Breast epithelium (tissue), 4 donors: ENCODE measurements at regions not wholly inside any gene's neighbourhood (a gene's known extent, or its start where the extent isn't known, plus 50 kb on each side); places are given as distances from the start of the nearest gene placed in this dataset.

Experiments
- DNase-seq, 2 donors: peaks; one replicate each; pipeline ENCODE4 v3.0.0-alpha.2; 2019; ENCODE audit warnings: low spot score in 2 of 2
- H3K27ac ChIP-seq, 2 donors: fragments of 200-600 bp; sonication (generic) in 1 of 2; one replicate each; pipeline ENCODE4 v1.5.1; 2016 to 2019; ENCODE audit warnings: mild to moderate bottlenecking in 1 of 2
- H3K27me3 ChIP-seq, 2 donors: fragments of 200-600 bp; sonication (generic) in 1 of 2; one replicate each; pipeline versions ENCODE4 v1.5.1 to v1.6.0; 2017 to 2019; ENCODE audit warnings: control low read depth in 1 of 2, mild to moderate bottlenecking in 1 of 2
- H3K36me3 ChIP-seq: fragments of 200-600 bp; one replicate; pipeline ENCODE4 v1.5.1; 2019
- H3K4me1 ChIP-seq, 2 donors: fragments of 200-600 bp; sonication (generic); one replicate each; pipeline ENCODE4 v1.5.1; 2016 to 2019; ENCODE audit warnings: control low read depth in 1 of 2
- H3K4me3 ChIP-seq, 3 donors: fragments of 200-600 bp; sonication (generic); 1 replicate in 2 of 3; 2 replicates in 1 of 3; pipeline ENCODE4 v1.5.1; 2016 to 2019; ENCODE audit warnings: mild to moderate bottlenecking in 3 of 3, moderate library complexity in 2 of 3
- H3K9me3 ChIP-seq, 2 donors: fragments of 200-600 bp; sonication (generic) in 1 of 2; one replicate each; pipeline ENCODE4 v1.5.1; 2016 to 2019; ENCODE audit warnings: control low read depth in 1 of 2
- CTCF ChIP-seq, 3 donors: fragments of 450-650 bp; IDR thresholded peaks; one replicate each; pipeline ENCODE4 v1.5.1; 2016 to 2017; ENCODE audit warnings: antibody characterized with exemption in 3 of 3, mild to moderate bottlenecking in 3 of 3, moderate library complexity in 3 of 3
- POLR2A ChIP-seq: fragments of 450-650 bp; IDR thresholded peaks from one replicate; pipeline ENCODE4 v1.6.1; 2016; ENCODE audit warnings: antibody characterized with exemption, mild to moderate bottlenecking, moderate library complexity
- POLR2AphosphoS5 ChIP-seq, 3 donors: sonication (generic); formaldehyde crosslinking; IDR thresholded peaks; one replicate each; pipeline ENCODE4 v1.6.1; 2017; ENCODE audit warnings: antibody characterized with exemption in 3 of 3
- intact Hi-C: fragments of 100-400 bp; cut with DNase I; formaldehyde crosslinking; loops from one replicate; pipeline ENCODE4 v1.15.1; 2023; ENCODE audit warnings: low total_unique reads

GRCh38 chr9:515665-516064 lies 301.0 kb downstream of the DOCK8 start:
- DNase-seq = no peak
- H3K27me3 ChIP-seq = no peaks in the 10 kb centered on the region
- H3K4me3 ChIP-seq = no peak overlapping the region
- intact Hi-C loops = no loop called here
- no peaks in the 10 kb centered on the region for H3K9me3 ChIP-seq
- TF ChIP-seq POLR2AphosphoS5 (IDR thresholded peaks at IDR 0.05) (no peak), POLR2A (no peak), CTCF (IDR thresholded peaks at IDR 0.05) (no peak)
- H3K4me1 ChIP-seq = no peaks in the 10 kb centered on the region
- H3K27ac ChIP-seq = peak overlapping the region in 1 of 2 donors; percentile 30
- no peaks in the 10 kb centered on the region for H3K36me3 ChIP-seq

- H3K27ac ChIP-seq = peak overlapping the region; percentile 30 to 62
- DNase-seq = no peak
- no peaks in the 10 kb centered on the region for H3K9me3 ChIP-seq
- TF ChIP-seq POLR2A (no peak), CTCF (IDR thresholded peaks at IDR 0.05) (no peak), POLR2AphosphoS5 (IDR thresholded peaks at IDR 0.05) (no peak)
- no peaks in the 10 kb centered on the region for H3K27me3 ChIP-seq
- H3K4me3 ChIP-seq = no peak overlapping the region
- intact Hi-C loops = no loop called here
- H3K4me1 ChIP-seq = no peaks in the 10 kb centered on the region
- H3K36me3 ChIP-seq = no peaks in the 10 kb centered on the region
Measured at GRCh38 chr9:517993-518392, 303.3 kb downstream of the DOCK8 start.

GRCh38 chr9:518540-518939 lies 303.9 kb downstream of the DOCK8 start:
- intact Hi-C loops = no loop called here
- no peak for DNase-seq
- Histone ChIP-seq H3K27me3 (no peaks in the 10 kb centered on the region), H3K9me3 (no peaks in the 10 kb centered on the region), H3K36me3 (no peaks in the 10 kb centered on the region), H3K27ac (peak overlapping the region; percentile 30 to 62), H3K4me3 (no peak overlapping the region), H3K4me1 (no peaks in the 10 kb centered on the region)
- TF ChIP-seq POLR2AphosphoS5 (IDR thresholded peaks at IDR 0.05) (no peak), POLR2A (no peak), CTCF (IDR thresholded peaks at IDR 0.05) (no peak)

- no peaks in the 10 kb centered on the region for H3K27me3 ChIP-seq
- no peaks in the 10 kb centered on the region for H3K36me3 ChIP-seq
- no peak overlapping the region for H3K4me3 ChIP-seq
- no peak for DNase-seq
- peak overlapping the region; percentile 35 to 48 for H3K27ac ChIP-seq
- no peaks in the 10 kb centered on the region for H3K9me3 ChIP-seq
- no peaks in the 10 kb centered on the region for H3K4me1 ChIP-seq
- intact Hi-C loops = no loop called here
- TF ChIP-seq POLR2AphosphoS5 (IDR thresholded peaks at IDR 0.05) = no peak
- TF ChIP-seq POLR2A = no peak
- TF ChIP-seq CTCF (IDR thresholded peaks at IDR 0.05) = no peak
Measured at GRCh38 chr9:519579-519978, 304.9 kb downstream of the DOCK8 start.

- Histone ChIP-seq H3K36me3 (no peaks in the 10 kb centered on the region), H3K4me1 (no peaks in the 10 kb centered on the region), H3K27ac (peak overlapping the region; percentile 35 to 48), H3K27me3 (no peaks in the 10 kb centered on the region), H3K9me3 (no peaks in the 10 kb centered on the region), H3K4me3 (no peak overlapping the region)
- intact Hi-C loops = no loop called here
- no peak for TF ChIP-seq POLR2A
- no peak for TF ChIP-seq CTCF (IDR thresholded peaks at IDR 0.05)
- TF ChIP-seq POLR2AphosphoS5 (IDR thresholded peaks at IDR 0.05) = no peak
- no peak for DNase-seq
Measured at GRCh38 chr9:520302-520701, 305.6 kb downstream of the DOCK8 start.
